IMR-90 (cell line): ENCODE measurements at regions not wholly inside any gene's neighbourhood (a gene's known extent, or its start where the extent isn't known, plus 50 kb on each side); places are given as distances from the start of the nearest gene placed in this dataset.

ENCODE experiments used
- ATAC-seq: fragments of 200-7000 bp; cut with Tn5 transposase; 2 replicates; pipeline ENCODE4 v1.9.1; 2020; ENCODE audit warnings: low read depth, mild to moderate bottlenecking, moderate library complexity
- BruUV-seq: library from RNA; stranded (reverse); fragments of 400-500 nt; replicated peaks from 2 replicates; lab custom pipeline; 2021; lab: Mats Ljungman, UMichigan
- CTCF ChIA-PET: fragments of 300-600 bp; formaldehyde crosslinking; extraction: SDS; loops from one replicate; lab custom pipeline; 2021; ENCODE audit warnings: antibody characterized with exemption; lab: Yijun Ruan, JAX
- POLR2A ChIA-PET: fragments of 300-600 bp; sonication (Branson Sonifier 250); formaldehyde crosslinking; loops from one replicate; lab custom pipeline; 2022; ENCODE audit warnings: antibody characterized with exemption; ENCODE audit not compliant: unreplicated experiment; lab: Charles Lee
- DNase-seq: peaks from one replicate; pipeline ENCODE4 v3.0.0; 2013
- H2AFZ ChIP-seq: replicated peaks from 2 replicates; pipeline ENCODE3; 2013; ENCODE audit warnings: low read length, mild to moderate bottlenecking; ENCODE audit not compliant: poor library complexity
- H2AK5ac ChIP-seq: 2 replicates; pipeline ENCODE4 v1.6.1; 2013; ENCODE audit warnings: low read depth, low read length, inconsistent platforms
- H2AK9ac ChIP-seq: replicated peaks from 2 replicates; pipeline ENCODE3; 2013; ENCODE audit warnings: mild to moderate bottlenecking, low read depth, low read length, moderate library complexity; ENCODE audit not compliant: poor library complexity
- H2BK120ac ChIP-seq: 2 replicates; pipeline ENCODE4 v1.6.1; 2013; ENCODE audit warnings: low read depth, low read length, inconsistent platforms
- H2BK15ac ChIP-seq: 3 replicates; pipeline ENCODE4 v1.6.1; 2013; ENCODE audit warnings: low read depth, low read length, inconsistent platforms
- H2BK20ac ChIP-seq: 2 replicates; pipeline ENCODE4 v1.6.1; 2013; ENCODE audit warnings: low read depth, mild to moderate bottlenecking, inconsistent platforms, low read length, moderate library complexity
- H2BK5ac ChIP-seq: 2 replicates; pipeline ENCODE4 v1.6.1; 2013; ENCODE audit warnings: mild to moderate bottlenecking, low read depth, low read length, inconsistent platforms; ENCODE audit not compliant: poor library complexity, severe bottlenecking
- H3K14ac ChIP-seq: replicated peaks from 2 replicates; pipeline ENCODE4 v1.6.1; 2013; ENCODE audit warnings: low read depth, low read length, inconsistent platforms
- H3K18ac ChIP-seq: 2 replicates; pipeline ENCODE4 v1.6.1; 2013; ENCODE audit warnings: low read depth, low read length, control low read depth
- H3K23ac ChIP-seq: 2 replicates; pipeline ENCODE4 v1.6.1; 2013; ENCODE audit warnings: low read depth, low read length, inconsistent platforms
- H3K27ac ChIP-seq: 2 replicates; pipeline ENCODE4 v1.5.1; 2013; ENCODE audit warnings: mild to moderate bottlenecking, control low read depth, low read length; ENCODE audit not compliant: insufficient read depth
- H3K27me3 ChIP-seq: 2 replicates; pipeline ENCODE4 v1.6.1; 2013; ENCODE audit warnings: low read length; ENCODE audit not compliant: control insufficient read depth, insufficient read depth
- H3K36me3 ChIP-seq: 2 replicates; pipeline ENCODE4 v1.6.1; 2013; ENCODE audit warnings: low read length, mixed read lengths; ENCODE audit not compliant: control insufficient read depth, insufficient read depth
- H3K4ac ChIP-seq: 2 replicates; pipeline ENCODE4 v1.6.1; 2013; ENCODE audit warnings: low read depth, low read length, inconsistent platforms
- H3K4me1 ChIP-seq: 2 replicates; pipeline ENCODE4 v1.6.1; 2013; ENCODE audit warnings: low read length, mixed read lengths; ENCODE audit not compliant: control insufficient read depth, insufficient read depth
- H3K4me2 ChIP-seq: 2 replicates; pipeline ENCODE4 v1.6.1; 2013; ENCODE audit warnings: low read depth, mild to moderate bottlenecking, control low read depth, low read length, moderate library complexity
- H3K4me3 ChIP-seq: 2 replicates; pipeline ENCODE4 v1.5.1; 2013; ENCODE audit warnings: low read depth, mild to moderate bottlenecking, control low read depth, low read length, moderate library complexity; ENCODE audit not compliant: insufficient read depth
- H3K56ac ChIP-seq: 2 replicates; pipeline ENCODE4 v1.6.1; 2013; ENCODE audit warnings: low read length, inconsistent platforms; ENCODE audit not compliant: insufficient read depth; ENCODE audit errors: extremely low read depth
- H3K79me1 ChIP-seq, 2 experiments: 2 replicates each; pipeline ENCODE4 v1.6.1; 2013; ENCODE audit warnings: low read length in 2 of 2, inconsistent platforms in 1 of 2, low read depth in 1 of 2
- H3K9ac ChIP-seq: 2 replicates; pipeline ENCODE4 v1.6.1; 2013; ENCODE audit warnings: low read depth, low read length, control low read depth
- H3K9me1 ChIP-seq: 2 replicates; pipeline ENCODE4 v1.6.1; 2013; ENCODE audit warnings: low read length, inconsistent platforms; ENCODE audit not compliant: insufficient read depth
- H3K9me3 ChIP-seq: 2 replicates; pipeline ENCODE4 v1.6.1; 2013; ENCODE audit warnings: low read length; ENCODE audit not compliant: control insufficient read depth, insufficient read depth
- H4K20me1 ChIP-seq: 2 replicates; pipeline ENCODE4 v1.6.1; 2013; ENCODE audit warnings: low read length, inconsistent platforms; ENCODE audit not compliant: insufficient read depth
- H4K5ac ChIP-seq: 2 replicates; pipeline ENCODE4 v1.6.1; 2013; ENCODE audit warnings: mild to moderate bottlenecking, low read depth, low read length, control low read depth
- H4K8ac ChIP-seq, 2 experiments: 2 replicates each; pipeline ENCODE4 v1.6.1; 2013; ENCODE audit warnings: low read depth in 2 of 2, low read length in 2 of 2, control low read depth in 1 of 2, inconsistent platforms in 1 of 2
- H4K91ac ChIP-seq: 2 replicates; pipeline ENCODE4 v1.6.1; 2013; ENCODE audit warnings: low read depth, low read length, inconsistent platforms; ENCODE audit not compliant: insufficient read depth
- CEBPB ChIP-seq: IDR thresholded peaks from 2 replicates; pipeline ENCODE4 v1.6.1; 2012; ENCODE audit warnings: low read depth, low read length, improper control_type of control experiment
- WGBS, 2 experiments: methylation state at CpG; one replicate each; pipeline versions ENCODE4 v1.1.5 to v1.1.7; 2013; ENCODE audit warnings: missing lambda C conversion rate in 2 of 2; ENCODE audit not compliant: insufficient read length in 1 of 2; ENCODE audit errors: extremely low coverage in 2 of 2; 5-methylcytosine and 5-hydroxymethylcytosine counted together
- dilution Hi-C: fragments of 300-500 bp; cut with HindIII; formaldehyde crosslinking; loops from one replicate; pipeline ENCODE4 v1.14.3; 2018; ENCODE audit warnings: low sequenced_read_pairs; ENCODE audit not compliant: unreplicated experiment
- in situ Hi-C: fragments of 300-500 bp; cut with MboI; formaldehyde crosslinking; loops from 3 replicates; pipeline ENCODE4 v1.14.3; 2019; ENCODE audit warnings: low sequenced_read_pairs, inconsistent platforms, mixed read lengths
- intact Hi-C: fragments of 100-400 bp; cut with micrococcal nuclease; formaldehyde crosslinking; loops from 2 replicates; pipeline ENCODE4 v1.10.0; 2022

GRCh38 chr18:4524096-4524495 lies 69.0 kb upstream of the DLGAP1 start:
- no peaks in the 10 kb centered on the region for H3K36me3 ChIP-seq
- H3K4me1 ChIP-seq: no peaks in the 10 kb centered on the region
- H2AK5ac ChIP-seq: no peak overlapping the region
- CTCF ChIA-PET: no interaction called here
- no peak overlapping the region for H2BK20ac ChIP-seq
- no peaks in the 10 kb centered on the region for H3K79me1 ChIP-seq
- no peak overlapping the region for H4K91ac ChIP-seq
- no peak overlapping the region for H2BK5ac ChIP-seq
- DNase-seq (no peak), ATAC-seq (no peak)
- H2BK120ac ChIP-seq: no peak overlapping the region
- no peak overlapping the region for H3K4ac ChIP-seq
- no peak overlapping the region for H3K18ac ChIP-seq
- H3K9me3 ChIP-seq: peaks cover 4% of the 10 kb centered on the region
- H4K5ac ChIP-seq: no peak overlapping the region
- H3K27me3 ChIP-seq: no peaks in the 10 kb centered on the region
- H3K4me3 ChIP-seq: no peak overlapping the region
- POLR2A ChIA-PET: no interaction called here
- no peak overlapping the region for H2AK9ac ChIP-seq
- H3K56ac ChIP-seq: no peak overlapping the region
- no peak overlapping the region for H4K8ac ChIP-seq
- no peak overlapping the region for H3K4me2 ChIP-seq
- H3K9ac ChIP-seq: no peak overlapping the region
- no peak overlapping the region for H3K23ac ChIP-seq
- H2AFZ ChIP-seq: no peak overlapping the region
- no peak overlapping the region for H3K27ac ChIP-seq
- no CpG with 5 or more reads among the region's 4 CpGs for WGBS, 2 experiments
- BruUV-seq: no TSS peak
- in situ Hi-C loops: no loop called here
- intact Hi-C loops: no loop called here
- H2BK15ac ChIP-seq: no peak overlapping the region
- dilution Hi-C loops: no loop called here
- TF ChIP-seq CEBPB: no peak
- no peak overlapping the region for H3K14ac ChIP-seq
- no peaks in the 10 kb centered on the region for H3K9me1 ChIP-seq
- no peaks in the 10 kb centered on the region for H4K20me1 ChIP-seq
